HCT116 (cell line): ENCODE measurements at regions not wholly inside any gene's neighbourhood (a gene's known extent, or its start where the extent isn't known, plus 50 kb on each side); places are given as distances from the start of the nearest gene placed in this dataset.

ENCODE experiments used
- ATAC-seq: fragments of 200-7000 bp; cut with Tn5 transposase; 2 replicates; pipeline ENCODE4 v1.9.1; 2020; ENCODE audit warnings: mild to moderate bottlenecking, moderate library complexity
- BruUV-seq: library from RNA; stranded (reverse); fragments of 400-500 nt; replicated peaks from 2 replicates; lab custom pipeline; 2021; lab: Mats Ljungman, UMichigan
- CTCF ChIA-PET: fragments of 300-600 bp; sonication (Branson Sonifier 250); formaldehyde crosslinking; loops from one replicate; lab custom pipeline; 2021; ENCODE audit warnings: antibody characterized with exemption; lab: Charles Lee
- POLR2A ChIA-PET: fragments of 300-600, 350-600 bp; sonication (Branson Sonifier 250); formaldehyde crosslinking; loops from one replicate; lab custom pipeline; 2021; ENCODE audit warnings: antibody characterized with exemption; lab: Charles Lee
- RAD21 ChIA-PET, 2 experiments: fragments of 300-600 bp; sonication (Branson Sonifier 250); formaldehyde crosslinking; loops; one replicate each; lab custom pipeline; 2023; ENCODE audit warnings: low total read pairs in 2 of 2; ENCODE audit not compliant: uncharacterized antibody in 2 of 2, unreplicated experiment in 2 of 2, low non-redundant PET in 1 of 2; lab: Charles Lee
- DNase-seq: peaks from one replicate; pipeline ENCODE4 v3.0.0-alpha.2; 2010; ENCODE audit warnings: low read depth, low spot score
- H2AFZ ChIP-seq: fragments of 200-600 bp; shearing (Covaris generic), sonication (generic); 2 replicates; pipeline ENCODE4 v1.6.1; 2017; ENCODE audit warnings: low read depth, mixed run types, mixed read lengths, antibody characterized with exemption, low read length; ENCODE audit not compliant: poor library complexity, severe bottlenecking
- H3K27ac ChIP-seq: 2 replicates; pipeline ENCODE4 v1.5.1; 2012; ENCODE audit warnings: low read depth, low read length
- H3K27me3 ChIP-seq: fragments of 200-600 bp; sonication (generic); 2 replicates; pipeline ENCODE4 v1.6.1; 2016; ENCODE audit warnings: mixed run types, low read length, mixed read lengths; ENCODE audit not compliant: insufficient read depth
- H3K36me3 ChIP-seq, 2 experiments: fragments of 200-500 bp in 1 of 2; fragments of 200-600 bp in 1 of 2; sonication (Bioruptor generic) in 1 of 2; sonication (generic) in 1 of 2; 2 replicates each; pipeline versions ENCODE4 v1.5.1 to v1.6.1; 2014 to 2016; ENCODE audit warnings: low read length in 2 of 2, inconsistent platforms in 1 of 2, mixed read lengths in 1 of 2, mixed run types in 1 of 2; ENCODE audit not compliant: insufficient read depth in 2 of 2, control insufficient read depth in 1 of 2
- H3K4me1 ChIP-seq, 2 experiments: fragments of 200-600 bp in 1 of 2; sonication (generic) in 1 of 2; 2 replicates each; pipeline versions ENCODE4 v1.5.1 to v1.6.1; 2012 to 2017; ENCODE audit warnings: low read length in 2 of 2, inconsistent platforms in 1 of 2, mild to moderate bottlenecking in 1 of 2, mixed read lengths in 1 of 2, mixed run types in 1 of 2, moderate library complexity in 1 of 2; ENCODE audit not compliant: insufficient read depth in 2 of 2, control insufficient read depth in 1 of 2
- H3K4me2 ChIP-seq: fragments of 200-600 bp; sonication (generic); 2 replicates; pipeline ENCODE4 v1.6.1; 2017; ENCODE audit warnings: mixed run types, low read length, mixed read lengths
- H3K4me3 ChIP-seq, 2 experiments: fragments of 200-600 bp in 1 of 2; sonication (generic) in 1 of 2; replicated peaks in 1 of 2; 2 replicates each; pipeline ENCODE4 v1.5.1; 2011 to 2016; ENCODE audit warnings: low read length in 2 of 2, control low read depth in 1 of 2, low read depth in 1 of 2, mild to moderate bottlenecking in 1 of 2, mixed read lengths in 1 of 2, mixed run types in 1 of 2
- H3K79me2 ChIP-seq: fragments of 200-600 bp; sonication (generic); 2 replicates; pipeline ENCODE4 v1.6.1; 2017; ENCODE audit warnings: mild to moderate bottlenecking, mixed run types, low read length, moderate library complexity, mixed read lengths; ENCODE audit not compliant: insufficient read depth
- H3K9ac ChIP-seq: fragments of 200-600 bp; sonication (generic); 2 replicates; pipeline ENCODE4 v1.6.1; 2016; ENCODE audit warnings: low read length, mixed read lengths
- H3K9me2 ChIP-seq: fragments of 200-600 bp; sonication (generic), shearing (Covaris generic); 2 replicates; pipeline ENCODE4 v1.6.1; 2017; ENCODE audit warnings: mixed run types, mild to moderate bottlenecking, moderate library complexity; ENCODE audit not compliant: insufficient read depth
- H3K9me3 ChIP-seq, 2 experiments: fragments of 200-500 bp in 1 of 2; fragments of 200-600 bp in 1 of 2; sonication (Bioruptor generic) in 1 of 2; sonication (generic) in 1 of 2; 2 replicates each; pipeline ENCODE4 v1.6.1; 2014 to 2017; ENCODE audit warnings: low read length in 2 of 2, mixed read lengths in 2 of 2, inconsistent platforms in 1 of 2, low read depth in 1 of 2, mild to moderate bottlenecking in 1 of 2, mixed run types in 1 of 2, moderate library complexity in 1 of 2; ENCODE audit not compliant: control insufficient read depth in 1 of 2, insufficient read depth in 1 of 2
- H4K20me1 ChIP-seq: fragments of 200-600 bp; sonication (generic), shearing (Covaris generic); 2 replicates; pipeline ENCODE4 v1.6.1; 2017; ENCODE audit warnings: mixed run types, mild to moderate bottlenecking, moderate library complexity; ENCODE audit not compliant: insufficient read depth
- CEBPB ChIP-seq: IDR thresholded peaks from 2 replicates; pipeline ENCODE4 v1.6.1; 2012; ENCODE audit warnings: low read depth
- EGR1 ChIP-seq: IDR thresholded peaks from 2 replicates; pipeline ENCODE4 v1.6.1; 2012; ENCODE audit warnings: low read depth
- ELF1 ChIP-seq: IDR thresholded peaks from 2 replicates; pipeline ENCODE4 v1.6.1; 2012; ENCODE audit warnings: low read depth, borderline replicate concordance
- EZH2 ChIP-seq: fragments of 200-600 bp; sonication (generic); IDR thresholded peaks from 2 replicates; pipeline ENCODE4 v1.6.1; 2017; ENCODE audit warnings: antibody characterized with exemption, mixed run types
- EZH2phosphoT487 ChIP-seq: fragments of 200-600 bp; IDR thresholded peaks from 2 replicates; pipeline ENCODE4 v1.6.1; 2018; ENCODE audit warnings: antibody characterized with exemption, borderline replicate concordance
- FOSL1 ChIP-seq: IDR thresholded peaks from 2 replicates; pipeline ENCODE4 v1.6.1; 2012; ENCODE audit warnings: low read depth
- JUND ChIP-seq: IDR thresholded peaks from 2 replicates; pipeline ENCODE4 v1.6.1; 2012
- POLR2AphosphoS5 ChIP-seq: IDR thresholded peaks from 2 replicates; pipeline ENCODE4 v1.6.1; 2011; ENCODE audit warnings: mild to moderate bottlenecking, low read depth, low read length, moderate library complexity
- RAD21 ChIP-seq: IDR thresholded peaks from 2 replicates; pipeline ENCODE4 v1.6.1; 2012; ENCODE audit warnings: low read depth, mild to moderate bottlenecking
- SIN3A ChIP-seq: IDR thresholded peaks from 2 replicates; pipeline ENCODE4 v1.6.1; 2012; ENCODE audit warnings: low read depth
- SP1 ChIP-seq: IDR thresholded peaks from 2 replicates; pipeline ENCODE4 v1.6.1; 2012; ENCODE audit warnings: low read depth
- SRF ChIP-seq: IDR thresholded peaks from 2 replicates; pipeline ENCODE4 v1.6.1; 2012; ENCODE audit warnings: low read depth
- TCF7L2 ChIP-seq: IDR thresholded peaks from 2 replicates; pipeline ENCODE4 v1.7.0; 2011; ENCODE audit warnings: borderline replicate concordance, inconsistent platforms; ENCODE audit not compliant: insufficient read depth, insufficient read length; ENCODE audit errors: extremely low read depth
- YY1 ChIP-seq: IDR thresholded peaks from 2 replicates; pipeline ENCODE4 v1.6.1; 2011; ENCODE audit warnings: low read length, low read depth, moderate library complexity, mild to moderate bottlenecking; ENCODE audit not compliant: insufficient replicate concordance; ENCODE audit errors: extremely low read depth
- ZFX ChIP-seq: fragments of 450-650 bp; IDR thresholded peaks from 2 replicates; pipeline ENCODE4 v1.6.1; 2017
- ZNF274 ChIP-seq: fragments of 200-500 bp; sonication (Bioruptor generic); IDR thresholded peaks from 2 replicates; pipeline ENCODE4 v1.6.1; 2014; ENCODE audit warnings: mild to moderate bottlenecking, low read depth, low read length, inconsistent platforms
- intact Hi-C: fragments of 100-400 bp; cut with micrococcal nuclease; formaldehyde crosslinking; loops from 2 replicates; pipeline ENCODE4 v1.10.0; 2022
- TF ChIP-seq, protein P1 (sequence below): IDR thresholded peaks from 2 replicates; pipeline ENCODE4 v1.6.1; 2012
- TF ChIP-seq, protein P2 (sequence below), 3 experiments: fragments of 200-600 bp in 1 of 3; sonication (generic) in 1 of 3; IDR thresholded peaks in 2 of 3; conservative IDR thresholded peaks in 1 of 3; 2 replicates each; pipeline ENCODE4 v1.5.1; 2012 to 2017; ENCODE audit warnings: low read depth in 2 of 3, low read length in 2 of 3, antibody characterized with exemption in 1 of 3, borderline replicate concordance in 1 of 3, control low read depth in 1 of 3, mild to moderate bottlenecking in 1 of 3, mixed read lengths in 1 of 3, mixed run types in 1 of 3, moderate library complexity in 1 of 3; ENCODE audit not compliant: insufficient read depth in 1 of 3
- TF ChIP-seq, protein P3 (sequence below): IDR thresholded peaks from 2 replicates; pipeline ENCODE4 v1.6.1; 2011; ENCODE audit warnings: mild to moderate bottlenecking, low read length, moderate library complexity; ENCODE audit not compliant: insufficient replicate concordance; ENCODE audit errors: extremely low read depth
- TF ChIP-seq, protein P4 (sequence below): IDR thresholded peaks from 2 replicates; pipeline ENCODE4 v1.6.1; 2012

- no TSS peak for BruUV-seq
- intact Hi-C loops = no loop called here
- Histone ChIP-seq H2AFZ (no peak overlapping the region), H3K4me3 (no peak overlapping the region), H3K9me2 (no peaks in the 10 kb centered on the region), H3K9ac (no peak overlapping the region), H3K9me3 (peaks cover 0 to 8% of the 10 kb centered on the region in 2 experiments; a peak in 2 of 4 replicates), H4K20me1 (no peaks in the 10 kb centered on the region), H3K27ac (no peak overlapping the region)
- no peak for TF ChIP-seq EGR1
- no peak for TF ChIP-seq ZNF274
- no peak for TF ChIP-seq SIN3A
- TF ChIP-seq, protein P1, sequence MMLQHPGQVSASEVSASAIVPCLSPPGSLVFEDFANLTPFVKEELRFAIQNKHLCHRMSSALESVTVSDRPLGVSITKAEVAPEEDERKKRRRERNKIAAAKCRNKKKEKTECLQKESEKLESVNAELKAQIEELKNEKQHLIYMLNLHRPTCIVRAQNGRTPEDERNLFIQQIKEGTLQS = no peak
- TF ChIP-seq, protein P2, sequence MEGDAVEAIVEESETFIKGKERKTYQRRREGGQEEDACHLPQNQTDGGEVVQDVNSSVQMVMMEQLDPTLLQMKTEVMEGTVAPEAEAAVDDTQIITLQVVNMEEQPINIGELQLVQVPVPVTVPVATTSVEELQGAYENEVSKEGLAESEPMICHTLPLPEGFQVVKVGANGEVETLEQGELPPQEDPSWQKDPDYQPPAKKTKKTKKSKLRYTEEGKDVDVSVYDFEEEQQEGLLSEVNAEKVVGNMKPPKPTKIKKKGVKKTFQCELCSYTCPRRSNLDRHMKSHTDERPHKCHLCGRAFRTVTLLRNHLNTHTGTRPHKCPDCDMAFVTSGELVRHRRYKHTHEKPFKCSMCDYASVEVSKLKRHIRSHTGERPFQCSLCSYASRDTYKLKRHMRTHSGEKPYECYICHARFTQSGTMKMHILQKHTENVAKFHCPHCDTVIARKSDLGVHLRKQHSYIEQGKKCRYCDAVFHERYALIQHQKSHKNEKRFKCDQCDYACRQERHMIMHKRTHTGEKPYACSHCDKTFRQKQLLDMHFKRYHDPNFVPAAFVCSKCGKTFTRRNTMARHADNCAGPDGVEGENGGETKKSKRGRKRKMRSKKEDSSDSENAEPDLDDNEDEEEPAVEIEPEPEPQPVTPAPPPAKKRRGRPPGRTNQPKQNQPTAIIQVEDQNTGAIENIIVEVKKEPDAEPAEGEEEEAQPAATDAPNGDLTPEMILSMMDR (IDR thresholded peaks at IDR 0.05 in 2 of 3, conservative IDR thresholded peaks at IDR 0.05 in 1 of 3; ENCODE audit: borderline replicate concordance in 1 of 3, insufficient read depth in 1 of 3, low read depth in 2 of 3, low read length in 2 of 3) = no peak
- TF ChIP-seq CEBPB = no peak
- TF ChIP-seq ZFX = no peak
- no peak for TF ChIP-seq FOSL1
- TF ChIP-seq, protein P3, sequence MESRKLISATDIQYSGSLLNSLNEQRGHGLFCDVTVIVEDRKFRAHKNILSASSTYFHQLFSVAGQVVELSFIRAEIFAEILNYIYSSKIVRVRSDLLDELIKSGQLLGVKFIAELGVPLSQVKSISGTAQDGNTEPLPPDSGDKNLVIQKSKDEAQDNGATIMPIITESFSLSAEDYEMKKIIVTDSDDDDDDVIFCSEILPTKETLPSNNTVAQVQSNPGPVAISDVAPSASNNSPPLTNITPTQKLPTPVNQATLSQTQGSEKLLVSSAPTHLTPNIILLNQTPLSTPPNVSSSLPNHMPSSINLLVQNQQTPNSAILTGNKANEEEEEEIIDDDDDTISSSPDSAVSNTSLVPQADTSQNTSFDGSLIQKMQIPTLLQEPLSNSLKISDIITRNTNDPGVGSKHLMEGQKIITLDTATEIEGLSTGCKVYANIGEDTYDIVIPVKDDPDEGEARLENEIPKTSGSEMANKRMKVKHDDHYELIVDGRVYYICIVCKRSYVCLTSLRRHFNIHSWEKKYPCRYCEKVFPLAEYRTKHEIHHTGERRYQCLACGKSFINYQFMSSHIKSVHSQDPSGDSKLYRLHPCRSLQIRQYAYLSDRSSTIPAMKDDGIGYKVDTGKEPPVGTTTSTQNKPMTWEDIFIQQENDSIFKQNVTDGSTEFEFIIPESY = no peak
- no peak for TF ChIP-seq EZH2
- TF ChIP-seq SP1 = no peak
- TF ChIP-seq YY1 = no peak
- no peak for TF ChIP-seq ELF1
- no peak for TF ChIP-seq JUND
- TF ChIP-seq EZH2phosphoT487 = no peak
- no peak for TF ChIP-seq TCF7L2
- TF ChIP-seq SRF = no peak
- TF ChIP-seq RAD21 = no peak
- TF ChIP-seq POLR2AphosphoS5 = no peak
- TF ChIP-seq, protein P4, sequence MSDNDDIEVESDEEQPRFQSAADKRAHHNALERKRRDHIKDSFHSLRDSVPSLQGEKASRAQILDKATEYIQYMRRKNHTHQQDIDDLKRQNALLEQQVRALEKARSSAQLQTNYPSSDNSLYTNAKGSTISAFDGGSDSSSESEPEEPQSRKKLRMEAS = no peak
- TF ChIP-seq, all 23 proteins: peak for 0
- Histone ChIP-seq H3K79me2 (no peaks in the 10 kb centered on the region), H3K4me1 (no peaks in the 10 kb centered on the region), H3K4me2 (no peak overlapping the region), H3K27me3 (no peaks in the 10 kb centered on the region), H3K36me3 (no peaks in the 10 kb centered on the region)
- ATAC-seq (no peak), DNase-seq (no peak)
- POLR2A ChIA-PET = no interaction called here
- CTCF ChIA-PET = no interaction called here
- RAD21 ChIA-PET = no interaction called here
Measured at GRCh38 chr18:38552732-38553321, 987.2 kb upstream of the CELF4 start.
